CD4-positive, alpha-beta T cell treated with Interleukin-15 for 1 hour (primary cell): ENCODE measurements at regions not wholly inside any gene's neighbourhood (a gene's known extent, or its start where the extent isn't known, plus 50 kb on each side); places are given as distances from the start of the nearest gene placed in this dataset.
"Not testable (repeated sequence)": the region's sequence is repeated elsewhere in the genome, so short reads cannot be mapped to it uniquely, and the experiment has no call there.

Experiments used
- DNase-seq: peaks from one replicate; pipeline ENCODE4 v3.0.0-alpha.2; 2020

DNA sequence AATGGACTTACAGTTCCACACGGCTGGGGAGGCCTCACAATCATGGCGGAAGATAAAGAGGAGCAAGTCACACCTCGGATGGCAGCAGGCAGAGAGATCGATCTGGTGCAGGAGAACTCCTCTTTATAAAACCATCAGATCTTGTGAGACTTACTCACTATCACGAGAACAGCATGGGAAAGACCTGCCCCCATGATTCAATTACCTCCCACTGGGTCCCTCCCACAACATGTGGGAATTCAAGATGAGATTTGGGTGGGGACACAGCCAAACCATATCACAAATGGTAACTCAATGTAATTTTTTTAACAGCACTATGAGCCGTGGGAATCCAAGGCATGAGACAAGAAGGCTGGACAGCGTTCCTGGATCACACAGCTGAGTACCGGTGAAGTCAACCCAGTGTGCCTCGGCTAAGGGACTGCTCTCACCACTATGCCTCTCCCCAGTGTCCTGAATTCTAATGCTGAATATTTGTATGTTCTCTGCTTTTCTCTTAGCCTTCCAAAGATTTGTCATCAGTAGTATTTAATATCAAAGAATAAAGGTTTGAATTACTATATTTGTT lies 84.3 kb downstream of the IRS2 start:
- DNase-seq: not testable (repeated sequence)

DNA sequence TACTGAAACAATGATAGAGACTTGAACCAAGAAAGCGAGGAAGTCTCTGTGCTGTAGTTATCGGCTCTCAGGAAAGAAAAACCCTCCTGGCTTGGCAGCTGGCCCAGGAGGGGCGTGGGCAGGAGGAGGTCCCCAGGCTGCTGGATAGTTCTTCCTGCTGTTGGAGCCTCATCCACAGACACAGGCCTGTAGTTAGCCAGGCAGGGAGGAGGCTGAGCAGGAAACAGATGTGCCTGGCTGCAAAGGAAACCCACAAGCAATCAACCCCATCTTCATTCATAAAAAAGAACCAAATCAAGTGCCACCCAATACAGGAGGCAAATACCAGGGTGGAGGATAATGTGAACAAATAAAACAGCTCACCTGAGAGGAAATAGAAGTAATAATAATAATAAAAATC lies 86.2 kb downstream of the IRS2 start:
- DNase-seq: no peak

DNA sequence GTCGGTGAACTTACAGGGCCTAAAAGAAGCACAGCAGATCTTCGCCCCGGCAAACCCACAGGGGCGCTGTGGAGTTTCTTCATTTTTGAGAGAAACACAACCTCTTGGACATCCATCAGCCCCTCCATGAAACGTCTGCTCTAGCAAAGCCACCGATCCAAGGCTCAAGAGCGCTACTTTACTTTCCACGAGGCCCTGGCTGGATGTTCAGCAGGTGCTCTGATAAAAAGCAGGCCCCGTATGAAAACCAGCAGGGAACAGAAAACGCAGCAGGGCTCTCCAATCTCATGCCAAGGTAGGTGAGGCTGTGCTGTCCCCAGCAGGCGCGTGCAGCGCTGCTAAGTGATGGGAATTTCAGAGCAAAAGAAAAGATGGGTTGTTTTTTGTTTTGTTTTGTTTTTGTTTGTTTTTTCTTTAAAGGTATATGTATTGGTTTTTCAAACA lies 86.7 kb downstream of the IRS2 start:
- no peak for DNase-seq

DNA sequence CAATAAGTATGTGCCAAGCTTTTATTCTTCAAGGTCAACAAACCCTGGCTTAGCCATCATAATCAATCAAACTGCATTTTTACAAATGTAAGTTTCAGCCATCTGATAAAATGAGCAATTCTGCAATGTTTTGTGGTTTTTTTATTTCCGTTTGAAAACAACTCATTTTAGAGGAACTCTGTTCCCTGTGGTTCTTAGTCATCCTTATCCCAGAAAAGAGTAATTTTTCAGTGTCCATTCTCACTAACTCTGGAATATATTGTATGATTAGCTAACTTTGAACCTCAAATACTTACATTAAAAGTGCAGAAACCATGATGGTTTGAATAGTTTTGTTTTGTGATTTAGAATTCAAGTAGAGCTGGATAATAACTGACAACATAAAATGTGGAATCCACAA lies 87.6 kb downstream of the IRS2 start:
- DNase-seq: no peak

DNA sequence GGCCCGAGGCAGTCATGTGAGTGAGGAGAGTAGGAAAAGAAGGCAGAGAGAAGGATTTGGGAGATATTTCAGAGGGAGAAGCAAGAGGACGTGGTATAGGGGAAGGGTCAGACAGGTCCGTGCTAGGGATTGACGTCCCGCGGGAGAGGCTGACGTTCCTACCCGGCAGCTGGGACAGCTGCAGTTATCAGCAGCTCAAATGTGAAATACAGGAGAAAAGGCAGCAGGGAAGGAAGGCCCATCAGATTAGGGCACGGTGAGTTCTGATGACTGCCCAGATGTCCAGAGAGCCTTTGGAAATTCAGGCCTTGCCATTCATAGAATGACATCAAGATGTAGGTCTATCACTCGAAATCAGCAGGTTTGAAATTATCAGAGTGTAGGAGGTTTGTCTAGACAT lies 88.4 kb downstream of the IRS2 start:
- DNase-seq: no peak

DNA sequence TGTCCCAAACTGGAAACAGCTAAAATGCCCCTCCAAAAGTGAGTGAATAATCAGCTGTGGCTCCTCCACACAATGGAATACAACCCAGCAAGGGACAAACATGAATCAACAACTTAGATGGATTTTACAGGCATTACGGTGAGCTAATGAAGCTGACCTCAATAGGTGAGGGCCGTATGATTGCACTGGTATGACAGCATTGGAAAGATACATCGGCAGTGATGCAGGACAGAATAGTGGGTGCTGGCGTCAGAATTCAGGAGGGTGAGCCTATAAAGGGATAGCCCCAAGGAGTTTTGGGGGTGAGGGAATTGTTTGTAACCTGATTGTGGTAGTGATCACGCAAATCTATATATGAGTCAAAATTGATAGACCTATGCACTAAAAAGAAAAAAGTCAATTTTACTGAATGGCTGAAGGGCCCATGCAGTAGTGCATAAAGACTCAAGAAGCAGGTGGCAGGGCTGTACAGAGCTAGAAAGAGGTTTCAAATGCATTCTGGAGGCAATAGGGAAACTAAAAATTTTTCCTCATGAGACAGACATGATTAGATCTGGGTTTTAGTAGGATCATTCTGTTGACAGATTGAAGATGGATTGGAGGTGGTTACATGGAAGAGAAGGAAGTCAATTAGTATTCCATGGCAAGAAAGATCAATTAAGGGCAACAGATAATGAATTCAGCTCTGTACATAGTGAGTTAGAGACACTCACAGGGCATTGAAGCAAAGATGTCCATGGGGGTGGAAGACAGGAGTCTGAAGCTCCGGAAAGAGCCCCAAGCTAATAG lies 90.8 kb downstream of the IRS2 start:
- DNase-seq: no peak

DNA sequence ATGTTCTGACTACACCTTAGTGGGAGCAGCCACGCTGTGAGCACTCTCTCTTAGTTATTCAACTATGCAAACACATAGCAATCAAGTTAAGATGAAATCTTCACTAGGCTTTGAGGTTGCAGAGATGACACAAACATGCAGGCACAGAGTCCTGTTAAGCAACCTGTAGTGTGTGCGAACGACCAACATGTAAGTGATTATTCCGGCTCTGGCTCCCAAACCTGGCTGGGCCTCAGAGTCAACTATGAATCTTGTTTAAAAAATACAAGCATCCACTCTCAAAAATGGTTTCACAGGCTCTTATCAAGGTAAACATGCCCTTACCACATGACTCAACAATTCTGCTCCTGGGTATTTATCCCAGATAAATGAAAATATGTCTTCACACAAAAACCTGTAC lies 91.4 kb downstream of the IRS2 start:
- no peak for DNase-seq

DNA sequence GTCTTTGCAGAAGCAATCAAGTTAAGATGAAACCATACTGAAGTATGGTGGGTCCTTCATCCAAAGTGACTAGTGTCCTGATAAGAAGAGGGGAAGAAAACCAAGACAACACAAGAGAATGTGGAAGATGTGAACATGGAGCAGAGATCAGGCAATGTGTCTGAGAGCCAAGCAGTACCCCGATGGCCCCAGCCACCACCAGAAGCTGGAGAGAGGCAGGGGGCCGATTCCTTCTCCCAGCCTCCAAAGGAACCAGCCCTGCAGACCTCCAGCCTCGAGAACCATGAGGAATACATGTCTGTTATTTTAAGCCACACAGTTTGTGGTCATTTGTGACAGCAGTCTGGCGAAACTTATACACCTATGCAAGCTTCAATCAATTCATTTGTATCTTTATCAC lies 93.2 kb downstream of the IRS2 start:
- no peak for DNase-seq

DNA sequence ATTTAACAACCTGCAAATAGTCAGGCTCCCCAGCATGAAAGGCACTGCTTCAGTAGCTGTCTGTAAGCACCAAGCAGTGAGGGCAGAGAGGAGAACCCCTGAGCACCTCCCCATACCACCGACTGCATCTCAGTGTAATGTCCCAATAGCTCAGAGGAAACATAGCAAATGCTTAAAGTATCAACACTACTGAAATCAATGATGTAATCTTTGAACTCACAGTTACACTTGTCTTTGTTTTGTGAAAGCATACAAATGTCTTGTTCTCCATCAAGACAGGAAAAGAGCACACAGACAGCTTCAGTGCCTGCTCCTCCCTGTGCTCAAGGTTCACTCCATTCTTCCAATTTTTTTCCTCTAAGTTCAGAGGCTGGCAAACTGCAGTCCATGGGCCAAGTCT lies 94.7 kb downstream of the IRS2 start:
- DNase-seq: no peak

DNA sequence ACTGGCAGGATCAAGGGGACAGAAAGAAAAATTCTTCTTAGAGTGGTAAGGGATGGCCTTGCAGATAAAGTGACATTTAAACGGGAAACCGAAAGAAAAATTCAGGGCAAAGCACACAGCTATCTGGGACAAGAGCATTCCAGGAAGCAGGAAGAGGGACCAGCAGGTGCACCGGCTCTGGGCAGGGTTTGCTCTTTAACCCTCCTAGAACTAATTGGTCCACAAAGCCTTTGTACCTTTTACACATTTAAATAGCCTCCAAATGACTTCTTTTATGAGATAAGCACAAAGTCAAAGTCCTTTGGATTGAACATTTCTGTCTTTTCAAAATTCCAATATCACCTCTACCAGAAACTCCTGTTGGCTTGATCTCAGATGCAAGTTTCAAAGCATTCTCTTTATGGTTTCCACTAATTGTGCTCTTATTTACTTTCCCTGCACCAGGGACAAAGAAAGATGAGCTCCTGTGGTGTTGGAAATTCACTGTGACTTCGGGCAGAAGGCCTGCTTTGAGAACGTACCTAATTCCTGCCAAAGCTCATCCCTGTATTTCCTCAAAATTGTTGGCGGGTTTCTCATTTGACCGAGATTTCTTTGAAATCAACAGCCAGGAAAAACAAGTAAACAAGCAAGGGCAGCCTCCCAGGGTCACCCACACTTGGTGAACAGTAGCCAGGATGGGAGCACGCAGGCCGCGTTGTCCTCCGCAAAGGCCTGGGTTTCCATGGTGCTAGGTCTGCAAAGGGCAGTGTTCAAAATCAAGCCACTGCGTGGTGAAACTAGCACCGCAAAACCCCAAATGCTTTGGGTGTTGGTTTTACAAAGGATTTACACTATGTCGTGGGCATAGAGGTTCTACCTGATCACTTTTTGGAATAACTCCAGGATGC lies 98.6 kb downstream of the IRS2 start:
- DNase-seq: no peak

DNA sequence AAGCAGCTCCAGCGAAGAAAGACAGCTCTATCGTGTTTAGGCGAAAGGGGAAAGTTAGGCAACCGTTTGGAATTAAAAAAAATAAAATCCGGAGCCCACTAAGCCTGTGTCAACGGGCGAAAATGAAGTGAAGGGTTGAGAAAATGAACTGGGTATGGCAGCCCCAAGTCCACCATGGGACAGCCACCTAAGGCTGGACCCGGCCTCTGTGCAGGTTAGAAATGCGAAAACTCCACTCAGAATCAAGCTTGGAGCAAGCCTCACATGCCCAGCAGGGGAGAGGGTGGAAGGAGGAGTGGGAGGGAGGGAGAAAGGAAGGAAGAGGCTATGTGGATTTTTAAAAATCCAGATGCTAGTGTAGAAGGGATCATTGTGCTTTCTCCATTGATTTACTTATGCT lies 101.2 kb downstream of the IRS2 start:
- no peak for DNase-seq

DNA sequence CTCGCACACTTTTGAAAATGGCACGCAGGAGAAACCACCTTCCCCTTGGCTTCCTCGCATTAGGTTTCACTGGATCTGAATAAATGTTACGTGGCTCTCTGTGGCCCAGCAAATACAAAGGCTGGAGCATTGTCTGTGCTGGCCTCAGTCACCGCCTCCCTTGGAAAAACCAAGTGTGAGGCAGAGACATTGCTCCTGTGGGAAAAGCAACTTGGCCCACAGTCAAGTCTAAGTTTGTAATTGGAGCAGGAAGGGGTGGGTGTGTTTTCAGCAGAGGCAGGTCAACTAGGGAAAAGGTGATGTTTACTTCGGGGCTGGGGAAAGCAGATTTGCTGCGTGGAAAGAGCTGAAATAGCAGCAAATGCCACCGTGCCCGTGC lies 101.6 kb downstream of the IRS2 start:
- no peak for DNase-seq

DNA sequence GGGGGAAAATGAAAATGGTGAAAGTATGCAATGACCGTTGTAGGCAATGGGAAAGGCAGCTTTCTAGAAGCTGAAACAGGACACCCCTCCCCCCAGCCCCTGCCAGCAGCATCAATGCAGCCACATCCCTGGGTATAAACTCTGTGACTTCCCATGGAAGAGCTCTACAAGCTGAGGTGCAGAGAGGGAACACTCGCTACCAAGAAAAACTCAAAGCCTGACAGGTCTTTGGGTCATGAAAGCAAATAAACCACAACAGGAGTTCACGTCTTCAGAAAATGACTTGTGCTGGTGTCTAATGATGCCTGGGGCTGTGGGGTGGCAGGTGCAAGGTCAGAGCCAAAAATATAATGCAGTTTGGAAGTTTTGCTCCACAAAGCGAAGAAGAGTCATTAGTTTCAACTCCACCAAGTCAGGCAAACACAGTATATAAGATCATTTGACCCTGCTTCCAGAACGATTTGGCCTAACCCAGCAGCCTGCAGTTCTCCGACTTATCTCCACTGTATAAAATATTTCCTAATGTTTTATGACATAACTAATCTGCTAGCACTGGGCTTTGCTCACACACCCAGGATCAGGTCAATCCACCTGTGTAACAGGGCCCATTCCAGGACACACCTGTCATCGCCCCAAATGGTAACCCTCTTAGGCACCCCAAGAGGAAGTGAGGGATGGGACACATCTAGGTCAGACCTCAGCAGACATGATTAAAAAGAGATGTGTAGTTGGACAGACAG lies 102.1 kb downstream of the IRS2 start:
- DNase-seq: no peak

DNA sequence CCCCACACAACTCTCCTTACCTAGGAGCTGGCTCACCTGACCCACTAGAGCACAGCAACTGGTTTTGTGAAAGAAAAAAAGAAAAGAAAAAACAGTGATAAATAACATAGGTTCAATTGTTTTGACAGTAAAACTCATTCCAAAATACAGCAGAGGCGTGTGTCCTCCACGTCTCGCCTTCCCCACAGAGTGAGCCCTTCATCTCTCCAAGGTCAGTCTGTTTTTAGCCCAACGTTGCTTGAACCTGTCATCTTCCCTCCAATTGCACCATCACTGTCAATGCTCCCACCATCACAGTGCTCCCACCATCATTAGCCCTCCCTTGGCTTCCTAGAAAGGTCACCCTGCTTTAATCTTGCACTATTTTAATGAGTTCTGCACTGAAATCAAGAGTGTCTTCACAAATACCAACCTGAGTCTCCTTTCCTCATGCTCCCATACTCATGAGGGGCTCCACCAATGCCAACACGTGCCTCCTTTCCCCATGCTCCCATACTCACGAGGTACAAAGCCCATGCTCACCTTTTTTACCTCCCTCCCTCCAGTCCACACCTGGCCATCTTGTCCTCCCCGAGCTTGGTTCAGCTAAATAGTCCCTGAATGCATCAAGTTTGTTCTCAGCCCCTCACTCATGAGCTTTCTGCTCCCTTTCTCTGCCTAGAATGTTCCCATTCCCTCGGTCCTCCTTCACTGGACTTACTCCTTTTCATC lies 103.7 kb downstream of the IRS2 start:
- DNase-seq: no peak

DNA sequence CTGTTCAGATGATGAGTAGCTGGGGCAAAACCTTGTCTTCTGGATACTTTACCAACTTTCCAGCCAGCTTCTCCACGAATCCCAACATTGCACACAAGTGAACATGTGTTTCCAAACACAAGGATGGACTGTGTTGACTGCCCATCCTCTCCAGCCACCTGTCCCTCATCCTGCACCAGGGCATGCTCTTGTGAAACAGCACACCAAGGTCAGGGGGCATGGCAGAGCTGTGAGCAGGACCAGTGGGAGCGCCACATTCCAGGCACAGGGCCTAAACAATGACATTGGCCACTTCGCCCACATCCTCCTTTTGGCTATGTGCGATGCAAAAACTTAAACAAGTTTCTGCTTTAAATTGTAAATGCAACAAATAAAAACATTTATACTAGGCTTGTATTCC lies 105.5 kb downstream of the IRS2 start:
- no peak for DNase-seq

DNA sequence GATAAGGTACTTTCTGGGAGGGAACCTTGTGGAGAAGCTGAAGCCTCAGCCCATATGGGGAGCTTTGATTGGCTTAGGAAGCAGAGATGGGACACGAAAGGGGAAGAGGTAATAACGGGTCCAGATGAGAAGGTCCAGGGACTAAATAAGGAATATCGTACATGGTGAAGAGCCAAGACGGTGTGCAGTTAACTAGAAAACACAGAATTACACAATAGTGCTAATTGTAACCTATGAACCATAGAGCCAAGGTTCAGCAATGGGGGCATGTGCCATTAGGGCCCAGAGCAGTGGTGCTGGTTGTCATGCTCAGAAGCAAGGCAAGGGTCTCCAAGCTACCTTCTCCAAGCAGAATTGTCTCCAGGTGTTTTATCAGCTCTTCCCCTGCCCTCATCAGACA lies 106.1 kb downstream of the IRS2 start:
- no peak for DNase-seq

DNA sequence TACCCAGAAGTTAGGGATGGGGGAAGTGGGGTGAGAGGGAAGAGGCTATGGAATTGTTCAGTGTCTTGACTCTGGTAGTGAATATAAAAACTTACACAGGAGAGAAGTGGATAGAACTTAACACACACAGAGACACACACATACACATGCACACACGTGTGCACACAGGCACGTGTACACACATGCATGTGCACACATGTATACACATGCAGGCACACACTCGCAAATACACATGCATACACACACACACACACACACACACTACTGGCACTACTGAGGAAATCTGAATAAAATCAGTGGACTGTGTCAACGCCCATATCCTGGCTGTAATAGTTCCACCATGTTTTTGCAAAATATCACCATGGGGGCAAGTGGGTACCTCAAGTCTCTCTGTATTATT lies 107.9 kb downstream of the IRS2 start:
- no peak for DNase-seq

DNA sequence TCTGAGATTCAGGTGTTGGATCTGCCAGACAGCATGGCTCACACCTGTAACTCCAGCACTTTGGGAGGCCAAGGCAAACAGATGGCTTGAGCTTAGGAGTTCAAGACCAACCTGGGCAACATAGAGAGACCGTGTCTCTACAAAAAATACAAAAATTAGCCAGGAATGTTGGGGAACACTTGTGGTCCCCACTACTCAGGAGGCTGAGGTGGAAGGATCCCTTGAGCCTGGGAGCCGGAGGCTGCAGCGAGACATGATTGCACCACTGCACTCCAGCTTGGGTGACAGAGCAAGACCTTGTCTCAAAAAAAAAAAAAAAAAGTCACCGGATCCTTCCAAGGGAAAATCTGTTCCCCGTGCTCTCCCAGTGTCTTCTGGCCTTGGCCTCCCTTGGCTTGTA lies 109.2 kb downstream of the IRS2 start:
- no peak for DNase-seq

DNA sequence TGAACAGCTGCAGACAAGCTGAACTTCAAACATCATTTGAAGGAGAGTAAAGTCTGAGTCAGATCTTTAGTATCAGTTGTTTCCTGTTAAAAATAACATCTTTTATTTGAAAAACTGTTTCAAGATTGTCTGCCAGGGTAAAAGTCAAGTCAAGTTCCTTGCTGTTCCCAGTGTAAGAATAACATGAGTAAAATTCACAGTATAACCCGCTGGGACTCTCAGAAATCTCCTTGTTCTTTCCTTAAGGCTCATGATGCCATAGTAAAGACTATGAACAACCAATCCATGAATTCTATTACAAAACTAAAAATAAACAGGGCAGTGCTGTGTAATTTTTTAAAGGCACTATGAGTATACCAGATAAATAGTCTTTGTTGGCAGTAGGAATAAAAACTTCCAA lies 112.9 kb downstream of the IRS2 start:
- no peak for DNase-seq

DNA sequence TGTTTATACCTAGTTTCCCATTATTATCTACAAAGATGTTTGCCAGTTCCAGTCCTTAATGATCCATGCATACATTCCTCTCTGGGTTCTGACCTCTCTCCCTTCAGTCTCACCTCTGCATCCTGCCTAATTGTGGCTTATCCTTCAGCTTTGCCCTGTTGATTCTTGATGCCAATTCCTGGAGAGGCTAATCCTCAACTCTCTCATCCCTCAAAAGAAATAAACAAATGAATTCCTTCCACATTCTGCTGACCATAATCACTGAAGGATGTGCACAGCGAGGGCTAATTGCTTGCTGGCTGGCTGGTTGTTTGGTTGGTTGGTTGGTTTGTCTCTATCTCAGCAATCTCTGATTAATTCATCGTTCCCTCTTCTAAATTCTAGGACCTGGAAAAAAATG lies 113.8 kb downstream of the IRS2 start:
- no peak for DNase-seq

DNA sequence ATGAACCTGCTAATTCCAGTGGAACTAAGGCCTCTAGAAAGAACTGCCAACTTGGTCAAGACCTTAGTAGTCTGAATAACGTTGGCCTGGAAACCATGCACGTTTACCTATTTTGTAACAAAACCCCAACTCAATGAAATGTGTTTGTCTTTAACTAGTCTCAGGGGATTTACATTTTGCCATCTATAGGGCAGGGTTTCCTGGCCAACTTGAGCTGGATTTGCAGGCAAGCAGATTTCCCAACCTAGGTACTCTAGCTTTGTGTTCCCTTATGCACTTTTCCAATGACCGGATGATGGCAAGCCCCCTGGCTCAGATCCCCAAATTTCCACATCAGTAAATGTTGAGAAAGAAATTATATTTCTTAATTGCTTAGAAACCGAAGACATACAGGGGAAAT lies 114.5 kb downstream of the IRS2 start:
- no peak for DNase-seq

DNA sequence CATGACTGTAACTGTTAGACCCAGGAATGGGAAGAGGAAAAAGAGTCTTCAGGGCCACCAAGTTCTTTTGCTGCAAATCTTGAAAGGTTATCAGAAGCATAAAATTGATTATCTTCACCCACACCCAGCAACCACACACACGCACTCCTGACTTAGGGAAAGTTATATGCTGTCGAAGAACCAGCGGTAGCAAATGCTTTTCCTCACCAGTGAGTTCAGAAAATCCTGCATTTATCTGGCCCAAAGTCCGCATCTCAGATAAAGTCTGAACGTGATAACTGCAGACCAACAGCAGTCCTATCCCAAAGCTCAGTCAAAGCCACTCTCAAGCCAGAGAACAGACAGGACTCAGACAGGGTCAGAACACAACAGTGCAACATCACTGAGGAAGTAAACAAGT lies 115.6 kb downstream of the IRS2 start:
- no peak for DNase-seq

DNA sequence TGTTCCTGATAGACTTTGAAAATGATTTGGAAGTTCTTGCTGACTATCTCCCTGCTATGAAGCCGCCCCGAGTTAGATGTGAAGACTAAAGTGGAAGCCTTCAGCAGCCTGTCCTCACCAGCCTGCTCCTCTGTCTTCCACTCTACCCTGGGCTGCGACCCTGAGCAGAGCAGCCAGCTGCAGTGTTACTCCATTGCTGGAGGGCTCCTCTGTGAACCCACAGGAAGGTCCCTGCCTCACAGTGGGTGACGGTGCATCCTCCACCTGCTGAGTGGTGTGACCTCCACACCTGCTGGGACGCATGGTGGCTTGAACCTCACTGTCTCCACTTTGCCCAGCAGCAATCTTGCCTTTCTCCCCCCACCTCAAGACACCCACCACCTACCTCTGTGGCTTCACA lies 116.4 kb downstream of the IRS2 start:
- no peak for DNase-seq
